Epithelial cell of proximal tubule (primary cell): ENCODE measurements at regions not wholly inside any gene's neighbourhood (a gene's known extent, or its start where the extent isn't known, plus 50 kb on each side); places are given as distances from the start of the nearest gene placed in this dataset.

Source experiments
- DNase-seq: peaks from one replicate; pipeline ENCODE4 v3.0.0-alpha.2; 2011; ENCODE audit warnings: low read depth
- H3K4me3 ChIP-seq: 2 replicates; pipeline ENCODE4 v1.5.1; 2011; ENCODE audit warnings: low read depth, mild to moderate bottlenecking, low read length
- CTCF ChIP-seq: conservative IDR thresholded peaks from 2 replicates; pipeline ENCODE4 v1.5.1; 2012; ENCODE audit warnings: low read depth, mild to moderate bottlenecking, low read length

GRCh38 chr6:71114544-71114943, 157.7 kb upstream of the B3GAT2 start:
- TF ChIP-seq CTCF: no peak
- no peak overlapping the region for H3K4me3 ChIP-seq
- DNase-seq: no peak

GRCh38 chr6:71114986-71115385, 158.1 kb upstream of the B3GAT2 start:
- DNase-seq: no peak
- no peak for TF ChIP-seq CTCF
- no peak overlapping the region for H3K4me3 ChIP-seq

GRCh38 chr6:71119560-71119959, 162.7 kb upstream of the B3GAT2 start:
- DNase-seq: no peak
- no peak overlapping the region for H3K4me3 ChIP-seq
- TF ChIP-seq CTCF: no peak

GRCh38 chr6:71123051-71123450, 165.6 kb upstream of the OGFRL1 start:
- TF ChIP-seq CTCF: no peak
- no peak overlapping the region for H3K4me3 ChIP-seq
- no peak for DNase-seq

GRCh38 chr6:71124340-71124739, 164.3 kb upstream of the OGFRL1 start:
- DNase-seq: no peak

GRCh38 chr6:71125216-71125615, 163.4 kb upstream of the OGFRL1 start:
- DNase-seq: no peak
- TF ChIP-seq CTCF: no peak
- no peak overlapping the region for H3K4me3 ChIP-seq

More at GRCh38 chr6:71124340-71124739, 164.3 kb upstream of the OGFRL1 start:
- no peak overlapping the region for H3K4me3 ChIP-seq
- no peak for TF ChIP-seq CTCF

GRCh38 chr6:71126506-71126905, 162.1 kb upstream of the OGFRL1 start:
- no peak for TF ChIP-seq CTCF
- no peak overlapping the region for H3K4me3 ChIP-seq
- DNase-seq: no peak
